Stimulated activated CD4-positive, alpha-beta T cell treated with anti-CD3 and anti-CD28 coated beads, Interleukin-12 subunit alpha, Interleukin-12 subunit beta, amount 100 ng/mL, for 24 hours (primary cell): ENCODE measurements at regions not wholly inside any gene's neighbourhood (a gene's known extent, or its start where the extent isn't known, plus 50 kb on each side); places are given as distances from the start of the nearest gene placed in this dataset.

Source experiments
- DNase-seq, 2 experiments: peaks; one replicate each; pipeline ENCODE4 v3.0.0-alpha.2; 2020; ENCODE audit warnings: low read depth in 2 of 2

- no peak for DNase-seq
These were observed 322.7 kb upstream of the HAND2 start for GRCh38 chr4:173852775-173853174.

GRCh38 chr4:173845580-173845979 is 315.6 kb upstream of the HAND2 start:
- no peak for DNase-seq

- no peak for DNase-seq
These were observed 309.8 kb upstream of the HAND2 start for GRCh38 chr4:173839865-173840264.

- no peak for DNase-seq
These were observed 307.5 kb upstream of the HAND2 start for GRCh38 chr4:173837517-173837916.

GRCh38 chr4:173835903-173836302 is 305.9 kb upstream of the HAND2 start:
- DNase-seq: no peak

- DNase-seq: no peak
These were observed 304.1 kb upstream of the HAND2 start for GRCh38 chr4:173834151-173834550.

GRCh38 chr4:173829565-173829964 is 299.5 kb upstream of the HAND2 start:
- no peak for DNase-seq

GRCh38 chr4:173827707-173828106 is 297.7 kb upstream of the HAND2 start:
- DNase-seq: no peak

GRCh38 chr4:173821876-173822275 is 291.8 kb upstream of the HAND2 start:
- no peak for DNase-seq

GRCh38 chr4:173821036-173821435 is 291.0 kb upstream of the HAND2 start:
- no peak for DNase-seq

- DNase-seq: no peak
These were observed 277.3 kb upstream of the HAND2 start for GRCh38 chr4:173807347-173807746.

- no peak for DNase-seq
These were observed 275.9 kb upstream of the HAND2 start for GRCh38 chr4:173805884-173806283.

- no peak for DNase-seq
These were observed 272.6 kb upstream of the HAND2 start for GRCh38 chr4:173802662-173803022.

GRCh38 chr4:173801876-173802661 is 272.0 kb upstream of the HAND2 start:
- no peak for DNase-seq

- no peak for DNase-seq
These were observed 271.3 kb upstream of the HAND2 start for GRCh38 chr4:173801361-173801760.

- DNase-seq: no peak
These were observed 267.3 kb upstream of the HAND2 start for GRCh38 chr4:173797296-173797695.

- no peak for DNase-seq
These were observed 264.6 kb upstream of the HAND2 start for GRCh38 chr4:173794662-173795061.

GRCh38 chr4:173793937-173794510 is 264.0 kb upstream of the HAND2 start:
- no peak for DNase-seq

GRCh38 chr4:173782660-173783059 is 252.6 kb upstream of the HAND2 start:
- no peak for DNase-seq

- DNase-seq: no peak
These were observed 247.9 kb upstream of the HAND2 start for GRCh38 chr4:173777921-173778320.

GRCh38 chr4:173777421-173777820 is 247.4 kb upstream of the HAND2 start:
- DNase-seq: no peak

GRCh38 chr4:173769568-173769967 is 239.5 kb upstream of the HAND2 start:
- DNase-seq: no peak

GRCh38 chr4:173767650-173768049 is 237.6 kb upstream of the HAND2 start:
- DNase-seq: no peak

- DNase-seq: no peak
These were observed 236.2 kb upstream of the HAND2 start for GRCh38 chr4:173766171-173766600.
